Vagina (tissue), 2 donors: ENCODE measurements at regions not wholly inside any gene's neighbourhood (a gene's known extent, or its start where the extent isn't known, plus 50 kb on each side); places are given as distances from the start of the nearest gene placed in this dataset.
A peak's percentile ranks its signal among the peaks of the same experiment; 100 is the strongest.

Experiments
- DNase-seq, 2 donors: peaks; one replicate each; pipeline ENCODE4 v3.0.0-alpha.2; 2017; ENCODE audit errors: extremely low spot score in 2 of 2
- H3K27ac ChIP-seq: fragments of 200-600 bp; sonication (generic); one replicate; pipeline ENCODE4 v1.5.1; 2019
- H3K27me3 ChIP-seq: fragments of 200-600 bp; sonication (generic); one replicate; pipeline ENCODE4 v1.5.1; 2019
- H3K36me3 ChIP-seq, 2 donors: fragments of 200-600 bp; sonication (generic); one replicate each; pipeline ENCODE4 v1.5.1; 2017 to 2019
- H3K4me1 ChIP-seq: fragments of 200-600 bp; sonication (generic); one replicate; pipeline ENCODE4 v1.5.1; 2019
- H3K4me3 ChIP-seq, 2 donors: fragments of 200-600 bp; sonication (generic); 1 replicate in 1 of 2; 2 replicates in 1 of 2; pipeline ENCODE4 v1.5.1; 2016 to 2019
- H3K9me3 ChIP-seq: fragments of 200-600 bp; sonication (generic); one replicate; pipeline ENCODE4 v1.5.1; 2019
- POLR2A ChIP-seq, 2 donors: fragments of 450-650 bp; IDR thresholded peaks; one replicate each; pipeline ENCODE4 v1.6.1; 2017; ENCODE audit warnings: antibody characterized with exemption in 2 of 2, mild to moderate bottlenecking in 2 of 2, moderate library complexity in 2 of 2
- POLR2AphosphoS5 ChIP-seq, 2 donors: sonication (generic); formaldehyde crosslinking; IDR thresholded peaks; one replicate each; pipeline ENCODE4 v1.9.0; 2017; ENCODE audit warnings: antibody characterized with exemption in 2 of 2, mild to moderate bottlenecking in 2 of 2, low read depth in 1 of 2; ENCODE audit not compliant: insufficient read depth in 1 of 2
- intact Hi-C: fragments of 100-400 bp; cut with DNase I; formaldehyde crosslinking; loops from one replicate; pipeline ENCODE4 v1.15.1; 2023
- TF ChIP-seq, protein P1 (sequence below), 3 experiments: fragments of 450-650 bp in 2 of 3; fragments of 200-600 bp in 1 of 3; sonication (generic) in 1 of 3; IDR thresholded peaks; one replicate each; pipeline ENCODE4 v1.5.1; 2017 to 2019; ENCODE audit warnings: antibody characterized with exemption in 3 of 3, mild to moderate bottlenecking in 2 of 3, moderate library complexity in 2 of 3

DNA sequence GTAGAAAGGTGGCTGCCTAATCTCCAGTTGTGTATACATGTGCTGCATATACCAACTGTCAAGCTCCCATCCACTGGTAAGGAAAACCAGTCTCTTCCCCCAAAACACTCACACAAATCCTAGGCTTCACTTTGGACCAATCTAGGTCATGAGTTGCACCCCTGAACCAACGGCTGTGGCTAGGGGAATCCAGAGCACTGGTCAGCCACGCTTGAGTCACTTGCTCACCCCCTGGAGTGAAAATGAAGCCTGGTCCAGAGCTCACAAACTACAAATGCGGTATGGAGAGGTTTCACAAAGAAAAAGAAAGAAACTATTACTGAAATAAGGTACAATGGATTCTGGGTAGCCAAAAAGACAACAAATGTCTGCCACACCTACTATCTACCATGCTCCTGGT is 66.1 kb upstream of the NLK start:
- H3K4me1 ChIP-seq = no peaks in the 10 kb centered on the region
- DNase-seq = no peak
- no peaks in the 10 kb centered on the region for H3K27me3 ChIP-seq
- no peak overlapping the region for H3K4me3 ChIP-seq
- intact Hi-C loops = no loop called here
- no peaks in the 10 kb centered on the region for H3K9me3 ChIP-seq
- no peaks in the 10 kb centered on the region for H3K36me3 ChIP-seq
- H3K27ac ChIP-seq = no peak overlapping the region
- TF ChIP-seq POLR2A (IDR thresholded peaks at IDR 0.05) (no peak), POLR2AphosphoS5 (IDR thresholded peaks at IDR 0.05; ENCODE audit: insufficient read depth in 1 of 2, low read depth in 1 of 2) (no peak)
- TF ChIP-seq, protein P1, sequence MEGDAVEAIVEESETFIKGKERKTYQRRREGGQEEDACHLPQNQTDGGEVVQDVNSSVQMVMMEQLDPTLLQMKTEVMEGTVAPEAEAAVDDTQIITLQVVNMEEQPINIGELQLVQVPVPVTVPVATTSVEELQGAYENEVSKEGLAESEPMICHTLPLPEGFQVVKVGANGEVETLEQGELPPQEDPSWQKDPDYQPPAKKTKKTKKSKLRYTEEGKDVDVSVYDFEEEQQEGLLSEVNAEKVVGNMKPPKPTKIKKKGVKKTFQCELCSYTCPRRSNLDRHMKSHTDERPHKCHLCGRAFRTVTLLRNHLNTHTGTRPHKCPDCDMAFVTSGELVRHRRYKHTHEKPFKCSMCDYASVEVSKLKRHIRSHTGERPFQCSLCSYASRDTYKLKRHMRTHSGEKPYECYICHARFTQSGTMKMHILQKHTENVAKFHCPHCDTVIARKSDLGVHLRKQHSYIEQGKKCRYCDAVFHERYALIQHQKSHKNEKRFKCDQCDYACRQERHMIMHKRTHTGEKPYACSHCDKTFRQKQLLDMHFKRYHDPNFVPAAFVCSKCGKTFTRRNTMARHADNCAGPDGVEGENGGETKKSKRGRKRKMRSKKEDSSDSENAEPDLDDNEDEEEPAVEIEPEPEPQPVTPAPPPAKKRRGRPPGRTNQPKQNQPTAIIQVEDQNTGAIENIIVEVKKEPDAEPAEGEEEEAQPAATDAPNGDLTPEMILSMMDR (IDR thresholded peaks at IDR 0.05) = no peak

DNA sequence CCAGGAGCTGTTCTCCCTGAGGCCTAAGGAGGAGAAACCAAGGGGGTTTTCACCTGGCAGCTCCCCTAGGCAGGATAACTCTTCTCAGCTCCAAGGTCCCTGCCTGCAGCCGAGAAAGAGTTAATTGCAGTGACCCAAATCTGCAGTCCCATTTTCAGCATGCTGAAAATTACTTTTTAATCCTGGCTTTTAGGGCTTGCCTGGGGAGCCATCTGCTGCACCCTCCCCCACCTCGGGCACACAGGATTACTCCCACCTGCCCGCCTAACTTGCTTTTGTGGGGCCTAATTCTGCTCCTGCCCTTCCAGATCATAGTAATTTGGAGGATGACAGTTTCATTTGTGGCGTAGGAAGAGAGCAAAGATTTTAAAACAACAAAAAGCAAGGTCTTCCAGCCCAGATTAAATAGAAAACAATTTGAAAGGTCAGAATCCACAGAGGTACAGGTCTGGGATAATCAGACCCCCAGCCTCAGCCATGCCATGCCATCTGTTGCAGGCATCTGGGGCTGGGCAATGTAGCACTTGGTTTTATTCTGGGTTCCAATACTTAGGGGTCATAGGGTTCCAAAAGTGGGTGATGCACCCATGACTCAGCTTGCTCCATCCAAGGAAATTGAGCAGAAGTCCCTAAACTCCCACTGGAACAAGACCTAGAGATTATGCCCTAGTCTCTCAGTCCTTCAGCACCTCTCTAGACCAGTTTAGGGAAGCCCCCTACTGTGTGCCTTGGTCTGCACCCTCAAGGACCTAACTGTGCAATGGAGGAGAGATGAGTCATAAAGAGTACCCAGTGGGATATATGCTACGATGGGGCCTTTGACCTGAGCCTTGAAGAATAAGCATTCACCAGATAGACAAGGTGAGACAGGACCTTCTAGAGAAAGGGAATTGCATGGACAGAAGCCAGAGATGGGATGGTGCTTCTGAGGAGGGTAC is 64.5 kb upstream of the NLK start:
- no peak for DNase-seq
- Histone ChIP-seq H3K27me3 (no peaks in the 10 kb centered on the region), H3K27ac (no peak overlapping the region), H3K36me3 (no peaks in the 10 kb centered on the region), H3K4me1 (no peaks in the 10 kb centered on the region), H3K9me3 (no peaks in the 10 kb centered on the region), H3K4me3 (no peak overlapping the region)
- TF ChIP-seq POLR2AphosphoS5 (IDR thresholded peaks at IDR 0.05; ENCODE audit: insufficient read depth in 1 of 2, low read depth in 1 of 2) (no peak), POLR2A (IDR thresholded peaks at IDR 0.05) (no peak)
- TF ChIP-seq, protein P1 (IDR thresholded peaks at IDR 0.05) = no peak
- intact Hi-C loops = no loop called here

DNA sequence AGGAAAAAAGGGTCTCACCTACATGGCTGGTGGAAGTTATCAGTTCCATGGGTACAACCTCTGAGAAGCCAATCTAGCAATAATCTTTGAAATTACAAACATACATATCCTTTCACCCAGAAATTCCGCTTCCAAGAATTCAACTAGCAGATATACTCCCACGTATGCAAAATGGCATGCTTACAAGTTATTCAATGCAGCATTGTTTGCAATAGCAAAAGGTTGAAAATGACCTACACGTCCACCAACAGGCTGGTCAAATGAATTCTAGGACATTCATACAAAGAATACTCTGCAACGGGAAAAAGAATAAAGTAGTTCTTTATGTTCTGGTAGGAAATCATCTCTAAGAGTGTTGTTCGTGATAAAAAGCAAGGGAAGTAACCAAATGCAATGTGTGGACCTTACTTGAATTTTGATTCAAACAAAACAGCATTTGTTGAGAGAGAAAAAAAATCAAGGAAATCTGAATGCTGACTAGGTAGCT is 63.7 kb upstream of the NLK start:
- no peaks in the 10 kb centered on the region for H3K27me3 ChIP-seq
- DNase-seq = no peak
- no peaks in the 10 kb centered on the region for H3K4me1 ChIP-seq
- TF ChIP-seq POLR2A (IDR thresholded peaks at IDR 0.05) = no peak
- TF ChIP-seq, protein P1 (IDR thresholded peaks at IDR 0.05) = no peak
- TF ChIP-seq POLR2AphosphoS5 (IDR thresholded peaks at IDR 0.05; ENCODE audit: insufficient read depth in 1 of 2, low read depth in 1 of 2) = no peak
- no peak overlapping the region for H3K27ac ChIP-seq
- no peaks in the 10 kb centered on the region for H3K9me3 ChIP-seq
- no peak overlapping the region for H3K4me3 ChIP-seq
- no peaks in the 10 kb centered on the region for H3K36me3 ChIP-seq
- intact Hi-C loops = no loop called here

DNA sequence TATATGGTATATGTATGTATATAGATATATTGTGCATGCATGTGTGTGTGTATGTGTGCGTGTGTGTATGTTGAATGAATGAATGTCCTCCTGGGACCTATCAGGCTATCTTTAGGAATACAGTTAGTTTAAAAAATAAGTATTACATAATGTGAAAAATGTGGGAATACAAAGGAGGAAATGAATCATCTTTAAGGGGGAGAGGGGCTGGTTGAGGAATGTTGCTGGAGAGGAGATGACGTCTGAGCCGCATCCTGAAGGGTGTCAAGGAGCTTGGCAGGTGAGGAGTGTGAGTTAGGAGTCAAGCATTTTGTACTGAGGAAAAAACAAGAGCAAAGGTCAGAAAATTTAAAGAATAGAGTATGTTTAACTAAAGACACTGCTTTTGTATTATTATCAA is 62.4 kb upstream of the NLK start:
- no peak for TF ChIP-seq POLR2A (IDR thresholded peaks at IDR 0.05)
- TF ChIP-seq POLR2AphosphoS5 (IDR thresholded peaks at IDR 0.05; ENCODE audit: insufficient read depth in 1 of 2, low read depth in 1 of 2) = peak in 1 of 2 donors; percentile 60
- Histone ChIP-seq H3K36me3 (no peaks in the 10 kb centered on the region), H3K27me3 (no peaks in the 10 kb centered on the region), H3K4me1 (peaks cover 4% of the 10 kb centered on the region), H3K27ac (no peak overlapping the region), H3K4me3 (no peak overlapping the region), H3K9me3 (no peaks in the 10 kb centered on the region)
- intact Hi-C loops = no loop called here
- DNase-seq = no peak

DNA sequence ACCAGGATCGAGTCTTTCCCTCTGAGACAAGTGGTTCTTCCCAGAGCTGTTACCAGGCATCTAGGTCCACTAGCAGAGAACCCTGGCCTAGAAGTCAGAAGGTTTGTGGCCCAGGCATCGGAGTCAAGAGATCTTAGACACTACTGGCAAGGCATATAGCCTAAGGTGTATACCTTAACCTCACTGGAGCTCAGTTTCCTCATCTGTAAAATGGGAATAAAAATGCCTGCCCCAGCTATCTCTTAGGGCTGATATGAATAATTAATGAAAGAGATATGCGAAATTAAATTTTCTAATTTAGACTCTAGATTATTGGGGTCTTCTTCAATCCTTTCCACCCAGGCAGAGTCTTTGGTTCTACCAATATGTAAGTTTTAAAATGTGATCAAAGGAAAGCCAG is 60.5 kb upstream of the NLK start:
- no peaks in the 10 kb centered on the region for H3K36me3 ChIP-seq
- intact Hi-C loops = no loop called here
- H3K4me1 ChIP-seq = peaks cover 8% of the 10 kb centered on the region
- no peaks in the 10 kb centered on the region for H3K9me3 ChIP-seq
- no peak for DNase-seq
- TF ChIP-seq POLR2A (IDR thresholded peaks at IDR 0.05) (no peak), POLR2AphosphoS5 (IDR thresholded peaks at IDR 0.05; ENCODE audit: insufficient read depth in 1 of 2, low read depth in 1 of 2) (no peak)
- TF ChIP-seq, protein P1 (IDR thresholded peaks at IDR 0.05) = no peak
- no peak overlapping the region for H3K27ac ChIP-seq
- H3K27me3 ChIP-seq = no peaks in the 10 kb centered on the region
- H3K4me3 ChIP-seq = no peak overlapping the region
